Erythroblast (primary cell): ENCODE measurements at regions not wholly inside any gene's neighbourhood (a gene's known extent, or its start where the extent isn't known, plus 50 kb on each side); places are given as distances from the start of the nearest gene placed in this dataset.

ENCODE experiments used
- DNase-seq, 2 experiments: peaks; one replicate each; lab custom pipeline; 2025; lab: John Stamatoyannopoulos, UW
- GATA1 ChIP-seq: IDR thresholded peaks from 2 replicates; pipeline ENCODE4 v1.6.1; 2011; ENCODE audit warnings: low read depth, mild to moderate bottlenecking, control low read depth, low read length, moderate library complexity
- POLR2A ChIP-seq: IDR thresholded peaks from 2 replicates; pipeline ENCODE4 v1.6.1; 2011; ENCODE audit warnings: mild to moderate bottlenecking, low read length

- no peak for TF ChIP-seq GATA1
- no peak for TF ChIP-seq POLR2A
- DNase-seq, result no peak
Observed at GRCh38 chr12:94872007-94872653, 131.4 kb downstream of the NDUFA12 start.

- TF ChIP-seq GATA1 (no peak), POLR2A (no peak)
- DNase-seq, result no peak
Observed at GRCh38 chr12:94870511-94870910, 133.0 kb downstream of the NDUFA12 start.

GRCh38 chr12:94868161-94868560, 135.3 kb downstream of the NDUFA12 start:
- no peak for TF ChIP-seq POLR2A
- no peak for TF ChIP-seq GATA1
- DNase-seq, result no peak

GRCh38 chr12:94867066-94867855, 136.2 kb downstream of the NDUFA12 start:
- TF ChIP-seq GATA1 (no peak), POLR2A (no peak)
- no peak for DNase-seq

GRCh38 chr12:94864987-94865386, 138.5 kb downstream of the NDUFA12 start:
- DNase-seq, result no peak
- TF ChIP-seq GATA1 (no peak), POLR2A (no peak)

GRCh38 chr12:94863321-94864035, 140.0 kb downstream of the NDUFA12 start:
- DNase-seq, result no peak
- no peak for TF ChIP-seq GATA1
- no peak for TF ChIP-seq POLR2A

- DNase-seq, result no peak
- TF ChIP-seq POLR2A (no peak), GATA1 (no peak)
Observed at GRCh38 chr12:94862421-94862820, 141.1 kb downstream of the NDUFA12 start.

GRCh38 chr12:94856324-94856723, 147.2 kb downstream of the NDUFA12 start:
- DNase-seq, result no peak
- TF ChIP-seq GATA1 (no peak), POLR2A (no peak)

- DNase-seq, result no peak
- no peak for TF ChIP-seq POLR2A
- no peak for TF ChIP-seq GATA1
Observed at GRCh38 chr12:94855853-94856252, 147.6 kb downstream of the NDUFA12 start.

GRCh38 chr12:94851396-94852028, 152.0 kb downstream of the NDUFA12 start:
- DNase-seq, result no peak
- no peak for TF ChIP-seq POLR2A

- TF ChIP-seq GATA1, result no peak
- no peak for TF ChIP-seq POLR2A
Observed at GRCh38 chr12:94849411-94849976, 154.0 kb downstream of the NDUFA12 start.

GRCh38 chr12:94848966-94849365, 154.5 kb downstream of the NDUFA12 start:
- no peak for DNase-seq
- no peak for TF ChIP-seq GATA1
- TF ChIP-seq POLR2A, result no peak

More at GRCh38 chr12:94849411-94849976, 154.0 kb downstream of the NDUFA12 start:
- DNase-seq, result no peak

GRCh38 chr12:94845110-94845509, 158.4 kb downstream of the NDUFA12 start:
- no peak for TF ChIP-seq GATA1
- TF ChIP-seq POLR2A, result no peak
- DNase-seq, result no peak

- no peak for DNase-seq
- TF ChIP-seq POLR2A, result no peak
- TF ChIP-seq GATA1, result no peak
Observed at GRCh38 chr12:94844452-94844851, 159.0 kb downstream of the NDUFA12 start.
